GM19438 (cell line): ENCODE measurements at regions not wholly inside any gene's neighbourhood (a gene's known extent, or its start where the extent isn't known, plus 50 kb on each side); places are given as distances from the start of the nearest gene placed in this dataset.

Experiments used
- ATAC-seq: cut with Tn5 transposase; IDR thresholded peaks from one replicate; pipeline ENCODE4 v1.9.1; 2021; ENCODE audit warnings: low read depth; ENCODE audit not compliant: unreplicated experiment

DNA sequence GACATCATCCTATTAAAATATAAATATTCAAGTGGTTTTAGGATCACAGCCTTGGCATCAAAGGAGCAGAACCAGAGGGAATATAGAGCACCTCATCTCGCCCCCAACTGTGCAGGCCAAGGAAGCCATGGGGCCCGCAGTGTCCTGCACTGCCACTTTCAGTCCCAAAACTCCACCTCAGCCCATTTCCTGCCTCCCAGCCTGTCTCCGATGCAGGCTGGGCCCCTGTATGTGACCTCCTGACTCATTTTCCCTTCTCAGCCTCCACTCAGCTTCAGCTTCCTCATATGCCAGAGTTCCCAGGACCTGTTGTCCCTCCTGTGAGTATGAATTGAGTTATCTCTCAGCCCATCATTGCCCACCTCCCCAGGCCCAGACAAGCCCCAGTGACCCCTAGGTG is 72.9 kb upstream of the GLI2 start:
- no peak for ATAC-seq

DNA sequence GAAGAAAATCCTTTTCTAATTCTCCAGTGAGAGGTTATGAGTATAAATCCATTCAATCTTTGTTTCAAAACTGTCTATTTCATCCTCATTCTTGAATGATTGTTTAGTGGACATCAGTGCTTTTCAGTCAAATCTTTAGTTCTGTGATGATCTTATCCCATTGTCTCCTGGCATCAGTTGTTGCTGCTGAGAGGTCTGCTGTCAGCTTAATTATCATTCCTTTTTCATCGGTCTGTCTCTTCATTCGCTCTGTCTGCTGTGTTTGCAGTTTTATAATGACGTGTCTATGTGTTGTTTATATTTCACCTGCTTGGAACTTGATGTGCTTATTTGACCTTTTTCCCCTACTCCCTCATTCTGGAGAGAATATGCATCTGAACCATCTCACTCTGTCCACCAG is 69.2 kb upstream of the GLI2 start:
- ATAC-seq = no peak

DNA sequence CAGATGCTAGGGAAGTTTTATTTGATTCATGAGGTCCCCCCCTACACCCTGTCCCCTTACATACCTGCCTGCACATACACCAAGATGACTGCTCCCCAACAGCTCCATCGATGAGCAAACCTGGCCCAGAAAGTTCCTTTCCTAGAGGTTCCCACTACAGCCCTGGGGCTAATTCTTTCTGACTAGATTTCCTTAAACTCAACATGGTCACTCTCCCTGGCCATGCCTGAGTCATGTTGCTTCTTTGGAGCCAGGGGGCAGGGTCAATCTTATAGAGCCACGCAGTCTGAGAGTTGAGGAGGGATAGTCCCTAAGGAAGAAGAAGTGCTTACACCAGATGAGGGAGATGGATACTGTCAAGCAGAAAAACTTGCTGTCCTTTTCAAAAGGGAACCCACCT is 67.7 kb upstream of the GLI2 start:
- no peak for ATAC-seq

GRCh38 chr2:120669121-120669952 is 66.3 kb upstream of the GLI2 start:
- no peak for ATAC-seq

GRCh38 chr2:120669971-120670370 is 65.7 kb upstream of the GLI2 start:
- no peak for ATAC-seq

GRCh38 chr2:120670371-120670770 is 65.3 kb upstream of the GLI2 start:
- ATAC-seq = no peak

- no peak for ATAC-seq
Measured at GRCh38 chr2:120670771-120671480, 64.7 kb upstream of the GLI2 start.

- no peak for ATAC-seq
Measured at GRCh38 chr2:120672526-120673204, 63.0 kb upstream of the GLI2 start.

GRCh38 chr2:120673205-120673550 is 62.5 kb upstream of the GLI2 start:
- ATAC-seq = no peak

DNA sequence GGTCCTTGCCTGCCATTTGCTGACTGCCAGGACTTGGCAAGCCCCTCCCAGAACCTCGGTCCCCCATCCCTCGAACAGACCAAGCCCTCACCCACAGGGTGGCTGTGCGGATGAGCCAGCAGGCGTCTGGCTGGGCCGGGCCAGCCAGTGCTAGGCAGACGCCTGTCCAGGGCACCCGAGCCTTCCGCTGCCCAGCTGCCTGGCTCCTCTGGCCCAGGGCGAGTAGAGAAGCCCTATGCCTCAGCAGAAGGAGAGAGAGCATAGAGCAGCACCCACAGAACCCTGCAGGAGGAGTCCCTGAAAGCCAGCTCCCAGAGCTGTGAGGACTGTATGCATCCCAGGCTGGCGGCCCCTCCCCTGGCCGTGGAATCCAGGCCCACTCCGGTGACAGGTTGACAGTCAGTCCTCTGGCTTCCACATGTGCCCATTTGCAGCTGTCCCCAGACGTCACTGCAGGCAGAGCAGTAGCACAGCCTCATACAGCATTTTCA is 62.1 kb upstream of the GLI2 start:
- no peak for ATAC-seq

GRCh38 chr2:120674246-120675170 is 61.2 kb upstream of the GLI2 start:
- ATAC-seq = no peak

- peak; percentile 62 for ATAC-seq
Measured at GRCh38 chr2:120675460-120676130, 60.1 kb upstream of the GLI2 start.

- ATAC-seq = no peak
Measured at GRCh38 chr2:120677221-120677620, 58.4 kb upstream of the GLI2 start.

DNA sequence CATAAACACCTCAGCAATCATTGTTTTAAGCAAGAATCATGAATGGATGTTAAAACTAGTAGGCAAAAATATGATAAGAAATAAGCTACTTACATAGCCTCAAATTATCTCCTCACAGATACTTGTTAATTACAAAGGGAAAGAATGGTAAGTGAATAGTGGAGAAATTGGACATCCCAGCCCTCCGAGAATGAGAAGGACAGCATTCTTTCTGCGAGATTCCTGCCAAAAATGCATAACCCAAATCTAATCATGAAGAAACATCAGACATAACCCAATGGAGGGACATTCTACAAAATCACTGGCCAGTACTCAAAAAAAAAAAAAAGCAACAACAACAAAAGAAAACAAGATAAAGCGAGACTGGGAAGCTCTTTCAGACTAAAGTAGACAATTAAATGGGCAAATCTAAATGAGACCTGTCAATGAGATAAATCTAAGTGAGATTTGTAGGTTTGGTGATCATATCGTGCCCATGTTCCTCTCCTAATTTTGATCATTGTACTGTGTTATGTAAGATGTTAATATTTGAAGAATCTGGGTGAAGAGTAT is 57.9 kb upstream of the GLI2 start:
- no peak for ATAC-seq

- ATAC-seq = no peak
Measured at GRCh38 chr2:120678251-120678650, 57.4 kb upstream of the GLI2 start.

DNA sequence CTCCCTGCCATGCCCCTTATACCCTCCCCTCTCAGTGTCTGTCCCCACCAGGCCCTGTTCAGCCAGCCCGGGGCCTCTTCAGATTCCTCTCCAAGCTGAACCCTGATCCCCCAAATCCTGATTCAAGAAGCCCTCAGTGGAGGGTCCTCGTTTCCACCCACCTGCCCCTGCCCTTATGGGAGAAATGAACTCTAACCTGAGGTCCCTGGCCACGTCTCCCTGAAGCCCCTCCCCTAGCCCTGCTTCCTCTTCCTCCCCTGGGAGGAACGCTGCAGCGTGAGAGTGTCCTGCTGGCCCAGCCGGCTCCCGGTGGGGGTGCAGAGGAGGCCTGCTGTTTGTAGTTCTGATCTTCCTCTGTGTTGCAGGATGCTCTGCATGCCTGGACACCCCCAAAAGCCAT is 56.7 kb upstream of the GLI2 start:
- no peak for ATAC-seq

GRCh38 chr2:120679526-120679925 is 56.1 kb upstream of the GLI2 start:
- no peak for ATAC-seq

GRCh38 chr2:120680136-120680761 is 55.4 kb upstream of the GLI2 start:
- ATAC-seq = no peak

- ATAC-seq = no peak
Measured at GRCh38 chr2:120681181-120681580, 54.5 kb upstream of the GLI2 start.
